Activated CD8-positive, alpha-beta T cell treated with anti-CD3 and anti-CD28 coated beads for 36 hours (primary cell): ENCODE measurements at regions not wholly inside any gene's neighbourhood (a gene's known extent, or its start where the extent isn't known, plus 50 kb on each side); places are given as distances from the start of the nearest gene placed in this dataset.
"Not testable (repeated sequence)": the region's sequence is repeated elsewhere in the genome, so short reads cannot be mapped to it uniquely, and the experiment has no call there.

Experiments used
- ATAC-seq: fragments of 200-7000 bp; cut with Tn5 transposase; one replicate; pipeline ENCODE4 v1.10.0; 2021; ENCODE audit warnings: mild to moderate bottlenecking, moderate library complexity
- CTCF ChIA-PET: fragments of 350-600 bp; sonication (Branson Sonifier 250); formaldehyde crosslinking; loops from one replicate; lab custom pipeline; 2021; ENCODE audit warnings: antibody characterized with exemption; lab: Charles Lee
- POLR2A ChIA-PET: fragments of 350-600 bp; sonication (Branson Sonifier 250); formaldehyde crosslinking; loops from one replicate; lab custom pipeline; 2021; ENCODE audit warnings: antibody characterized with exemption; lab: Charles Lee
- DNase-seq: peaks from one replicate; pipeline ENCODE4 v3.0.0-alpha.2; 2020
- H3K27ac Mint-ChIP-seq: one replicate; pipeline ENCODE4 v1.8.0; 2021; ENCODE audit warnings: mild to moderate bottlenecking, mixed read lengths
- H3K27me3 Mint-ChIP-seq: one replicate; pipeline ENCODE4 v1.8.0; 2021; ENCODE audit warnings: mixed read lengths
- H3K36me3 Mint-ChIP-seq: one replicate; pipeline ENCODE4 v1.8.0; 2021; ENCODE audit warnings: low read depth, mixed read lengths
- H3K4me1 Mint-ChIP-seq: one replicate; pipeline ENCODE4 v1.8.0; 2021; ENCODE audit warnings: low read depth, mixed read lengths
- H3K4me3 Mint-ChIP-seq: one replicate; pipeline ENCODE4 v1.8.0; 2021; ENCODE audit warnings: mild to moderate bottlenecking, moderate library complexity, mixed read lengths
- H3K9me3 Mint-ChIP-seq: one replicate; pipeline ENCODE4 v1.8.0; 2021; ENCODE audit warnings: mixed read lengths
- CTCF ChIP-seq: fragments of 200-600 bp; IDR thresholded peaks from one replicate; pipeline ENCODE4 v1.8.0; 2022; ENCODE audit warnings: antibody characterized with exemption, mild to moderate bottlenecking
- intact Hi-C: fragments of 100-400 bp; cut with micrococcal nuclease; formaldehyde crosslinking; loops from one replicate; pipeline ENCODE4 v1.10.0; 2022

DNA sequence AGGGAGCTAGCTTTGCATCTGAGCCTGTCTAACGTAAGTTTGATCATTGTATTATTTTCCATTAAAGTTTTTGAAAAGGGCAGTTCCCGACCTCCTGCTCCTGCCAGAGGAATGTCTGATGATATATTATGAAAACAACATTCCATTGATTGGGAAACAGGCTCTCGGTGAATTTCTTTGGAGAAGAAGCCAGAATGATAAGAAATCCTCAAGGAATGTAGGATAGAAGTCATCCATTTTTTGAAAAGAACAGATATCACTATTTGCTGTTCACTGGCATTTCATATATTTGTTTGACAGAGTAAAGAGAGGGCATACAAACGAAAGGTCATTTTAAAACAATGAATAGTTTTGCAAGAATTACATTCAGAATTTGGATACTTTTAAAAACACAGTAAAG lies 781.0 kb upstream of the HTR2C start:
- no peak for DNase-seq
- intact Hi-C loops, result no loop called here
- Mint-ChIP-seq H3K4me1 (no peaks in the 10 kb centered on the region), H3K27me3 (no peaks in the 10 kb centered on the region), H3K4me3 (no peak overlapping the region), H3K9me3 (no peaks in the 10 kb centered on the region), H3K27ac (no peak overlapping the region), H3K36me3 (no peaks in the 10 kb centered on the region)
- no peak for ATAC-seq
- TF ChIP-seq CTCF, result no peak
- POLR2A ChIA-PET, result no interaction called here
- CTCF ChIA-PET, result no interaction called here

DNA sequence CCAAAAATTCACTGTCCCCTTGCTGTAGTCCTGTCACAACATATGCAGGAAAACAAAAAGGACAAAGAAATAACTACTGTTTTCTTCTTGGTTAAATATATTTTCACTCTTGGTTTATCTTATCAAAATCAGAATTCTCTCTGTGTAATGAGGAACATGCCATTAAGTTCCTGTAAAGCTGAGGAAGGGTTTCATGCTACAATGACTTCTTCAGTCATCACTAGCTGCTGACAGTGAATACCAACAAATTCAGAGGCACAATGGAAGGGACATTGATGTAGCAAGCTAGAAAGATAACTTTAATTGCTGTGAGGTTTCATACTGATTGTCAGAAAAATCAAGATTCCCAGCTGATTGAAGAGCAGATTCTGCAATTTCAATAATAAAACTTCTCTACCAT lies 782.9 kb upstream of the HTR2C start:
- no peaks in the 10 kb centered on the region for H3K4me1 Mint-ChIP-seq
- no peak overlapping the region for H3K27ac Mint-ChIP-seq
- ChIA-PET POLR2A (no interaction called here), CTCF (no interaction called here)
- no peaks in the 10 kb centered on the region for H3K36me3 Mint-ChIP-seq
- DNase-seq (no peak), ATAC-seq (no peak)
- H3K4me3 Mint-ChIP-seq, result no peak overlapping the region
- intact Hi-C loops, result no loop called here
- peaks cover 2% of the 10 kb centered on the region for H3K9me3 Mint-ChIP-seq
- TF ChIP-seq CTCF, result no peak
- no peaks in the 10 kb centered on the region for H3K27me3 Mint-ChIP-seq

GRCh38 chrX:113793563-113793962 lies 790.3 kb upstream of the HTR2C start:
- no peaks in the 10 kb centered on the region for H3K36me3 Mint-ChIP-seq
- no peak for TF ChIP-seq CTCF
- no peak overlapping the region for H3K4me3 Mint-ChIP-seq
- H3K27ac Mint-ChIP-seq, result no peak overlapping the region
- H3K27me3 Mint-ChIP-seq, result no peaks in the 10 kb centered on the region
- peaks cover 5% of the 10 kb centered on the region for H3K9me3 Mint-ChIP-seq
- no peak for DNase-seq
- POLR2A ChIA-PET, result no interaction called here
- no peaks in the 10 kb centered on the region for H3K4me1 Mint-ChIP-seq
- CTCF ChIA-PET, result no interaction called here
- ATAC-seq, result no peak
- intact Hi-C loops, result no loop called here

DNA sequence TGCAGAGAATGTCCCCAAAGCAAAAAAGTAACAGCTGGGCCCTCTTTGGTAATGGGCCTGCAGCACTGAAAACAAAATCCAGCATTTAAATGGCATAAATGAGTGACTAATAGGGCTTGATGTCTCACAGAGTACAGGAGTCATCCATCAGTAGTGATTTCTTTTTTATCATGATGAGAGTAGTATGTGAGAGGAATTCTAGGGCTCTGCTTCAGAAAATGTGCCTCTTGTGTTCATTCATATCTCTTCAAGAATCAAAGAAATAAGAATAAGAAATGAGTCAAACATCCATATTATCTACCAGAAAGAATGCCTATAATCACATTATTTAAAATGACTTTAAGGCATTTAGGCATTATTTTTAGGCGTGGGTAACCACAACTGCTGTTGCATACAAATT lies 792.9 kb upstream of the HTR2C start:
- ChIA-PET POLR2A (no interaction called here), CTCF (no interaction called here)
- no peak for ATAC-seq
- Mint-ChIP-seq H3K36me3 (no peaks in the 10 kb centered on the region), H3K4me3 (no peak overlapping the region), H3K9me3 (peaks cover 2% of the 10 kb centered on the region), H3K27ac (no peak overlapping the region), H3K27me3 (no peaks in the 10 kb centered on the region), H3K4me1 (no peaks in the 10 kb centered on the region)
- no peak for DNase-seq
- intact Hi-C loops, result no loop called here
- TF ChIP-seq CTCF, result no peak

DNA sequence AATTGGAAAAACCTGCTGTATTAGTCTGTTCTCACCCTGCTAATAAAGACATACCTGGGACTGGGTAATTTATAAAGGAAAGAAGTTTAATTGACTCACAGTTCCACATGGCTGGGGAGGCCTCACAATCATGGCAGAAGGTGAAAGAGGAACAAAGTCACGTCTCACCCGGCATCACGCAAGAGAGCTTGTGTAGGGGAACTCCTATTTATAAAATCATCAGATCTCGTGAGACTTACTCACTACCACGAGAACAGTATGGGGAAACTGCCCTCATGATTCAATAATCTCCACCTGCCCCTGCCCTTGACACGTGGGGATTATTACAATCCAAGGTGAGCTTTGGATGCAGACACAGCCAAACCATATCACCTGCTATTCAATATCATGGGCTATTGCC lies 799.1 kb upstream of the HTR2C start:
- H3K27ac Mint-ChIP-seq, POLR2A ChIA-PET, H3K9me3 Mint-ChIP-seq, CTCF ChIA-PET, H3K27me3 Mint-ChIP-seq, intact Hi-C loops, H3K4me3 Mint-ChIP-seq, ATAC-seq, DNase-seq, H3K4me1 Mint-ChIP-seq, H3K36me3 Mint-ChIP-seq: not testable (repeated sequence)

- POLR2A ChIA-PET, result no interaction called here
- DNase-seq (no peak), ATAC-seq (no peak)
- no peaks in the 10 kb centered on the region for H3K9me3 Mint-ChIP-seq
- no peaks in the 10 kb centered on the region for H3K27me3 Mint-ChIP-seq
- CTCF ChIA-PET, result no interaction called here
- no peaks in the 10 kb centered on the region for H3K4me1 Mint-ChIP-seq
- H3K4me3 Mint-ChIP-seq, result no peak overlapping the region
- TF ChIP-seq CTCF, result no peak
- intact Hi-C loops, result no loop called here
- no peak overlapping the region for H3K27ac Mint-ChIP-seq
- H3K36me3 Mint-ChIP-seq, result no peaks in the 10 kb centered on the region
These were observed 813.1 kb upstream of the HTR2C start for GRCh38 chrX:113770806-113771205.
